ENCODE measurements at regions not wholly inside any gene's neighbourhood (a gene's known extent, or its start where the extent isn't known, plus 50 kb on each side); places are given as distances from the start of the nearest gene placed in this dataset.

DNA sequence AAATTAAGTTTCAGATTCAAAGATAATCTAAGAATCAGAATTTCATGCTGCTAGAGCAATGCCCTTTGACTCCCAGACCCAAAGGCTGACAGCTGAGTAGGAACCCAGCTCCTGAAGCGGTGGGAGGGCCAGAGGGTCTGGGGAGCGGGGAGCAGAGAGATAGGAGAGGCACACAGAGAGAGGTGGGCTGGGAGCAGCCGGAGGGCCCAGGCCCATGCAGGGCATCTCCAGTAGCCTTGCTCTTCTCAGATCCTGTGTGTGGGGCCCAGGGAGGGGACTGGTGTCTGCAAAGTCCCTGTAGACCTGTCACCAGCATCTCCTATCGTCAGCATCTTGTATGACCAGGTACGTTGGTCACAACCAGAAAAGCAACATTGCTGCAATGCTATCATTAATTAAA is 75.3 kb upstream of the OLFM1 start:
- TF ChIP-seq, protein P1, sequence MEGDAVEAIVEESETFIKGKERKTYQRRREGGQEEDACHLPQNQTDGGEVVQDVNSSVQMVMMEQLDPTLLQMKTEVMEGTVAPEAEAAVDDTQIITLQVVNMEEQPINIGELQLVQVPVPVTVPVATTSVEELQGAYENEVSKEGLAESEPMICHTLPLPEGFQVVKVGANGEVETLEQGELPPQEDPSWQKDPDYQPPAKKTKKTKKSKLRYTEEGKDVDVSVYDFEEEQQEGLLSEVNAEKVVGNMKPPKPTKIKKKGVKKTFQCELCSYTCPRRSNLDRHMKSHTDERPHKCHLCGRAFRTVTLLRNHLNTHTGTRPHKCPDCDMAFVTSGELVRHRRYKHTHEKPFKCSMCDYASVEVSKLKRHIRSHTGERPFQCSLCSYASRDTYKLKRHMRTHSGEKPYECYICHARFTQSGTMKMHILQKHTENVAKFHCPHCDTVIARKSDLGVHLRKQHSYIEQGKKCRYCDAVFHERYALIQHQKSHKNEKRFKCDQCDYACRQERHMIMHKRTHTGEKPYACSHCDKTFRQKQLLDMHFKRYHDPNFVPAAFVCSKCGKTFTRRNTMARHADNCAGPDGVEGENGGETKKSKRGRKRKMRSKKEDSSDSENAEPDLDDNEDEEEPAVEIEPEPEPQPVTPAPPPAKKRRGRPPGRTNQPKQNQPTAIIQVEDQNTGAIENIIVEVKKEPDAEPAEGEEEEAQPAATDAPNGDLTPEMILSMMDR (IDR thresholded peaks at IDR 0.05), result no peak
- no peak for TF ChIP-seq POLR2A (IDR thresholded peaks at IDR 0.05)
